KOPT-K1 (cell line): ENCODE measurements at regions not wholly inside any gene's neighbourhood (a gene's known extent, or its start where the extent isn't known, plus 50 kb on each side); places are given as distances from the start of the nearest gene placed in this dataset.
"Not testable (repeated sequence)": the region's sequence is repeated elsewhere in the genome, so short reads cannot be mapped to it uniquely, and the experiment has no call there.

Experiments
- H3K27ac ChIP-seq: fragments of 200-600 bp; sonication (generic); 2 replicates; pipeline ENCODE4 v1.5.1; 2016; ENCODE audit warnings: antibody characterized with exemption, mild to moderate bottlenecking, low read depth, low read length; ENCODE audit not compliant: poor library complexity, severe bottlenecking
- H3K36me3 ChIP-seq: fragments of 200-600 bp; sonication (generic); 2 replicates; pipeline ENCODE4 v1.5.1; 2017; ENCODE audit warnings: antibody characterized with exemption, mild to moderate bottlenecking, low read length, moderate library complexity; ENCODE audit not compliant: insufficient read depth
- H3K9me3 ChIP-seq: fragments of 200-600 bp; sonication (generic); 2 replicates; pipeline ENCODE4 v1.5.1; 2017; ENCODE audit warnings: antibody characterized with exemption, low read length, mild to moderate bottlenecking; ENCODE audit not compliant: insufficient read depth, poor library complexity, severe bottlenecking

DNA sequence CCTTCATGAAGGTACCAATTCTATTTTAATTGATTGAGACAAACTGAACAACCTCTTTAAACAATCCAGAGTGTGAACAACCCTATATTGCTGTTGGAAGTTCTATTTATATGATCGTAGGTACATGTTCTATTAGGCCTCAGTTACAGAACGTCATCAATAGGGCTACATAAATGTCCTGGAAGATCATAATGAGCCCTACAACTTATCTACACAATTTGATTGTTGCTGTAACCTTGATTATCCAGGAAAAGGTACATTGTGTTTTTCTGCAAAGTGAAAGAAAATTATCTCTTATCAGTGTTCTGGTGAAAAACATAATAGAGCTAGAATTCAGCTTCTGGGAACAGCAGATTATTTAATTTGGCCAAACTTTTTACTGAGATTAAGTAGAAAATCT is 612.9 kb downstream of the GALC start:
- Histone ChIP-seq H3K9me3 (no peaks in the 10 kb centered on the region), H3K36me3 (no peaks in the 10 kb centered on the region), H3K27ac (no peak overlapping the region)

DNA sequence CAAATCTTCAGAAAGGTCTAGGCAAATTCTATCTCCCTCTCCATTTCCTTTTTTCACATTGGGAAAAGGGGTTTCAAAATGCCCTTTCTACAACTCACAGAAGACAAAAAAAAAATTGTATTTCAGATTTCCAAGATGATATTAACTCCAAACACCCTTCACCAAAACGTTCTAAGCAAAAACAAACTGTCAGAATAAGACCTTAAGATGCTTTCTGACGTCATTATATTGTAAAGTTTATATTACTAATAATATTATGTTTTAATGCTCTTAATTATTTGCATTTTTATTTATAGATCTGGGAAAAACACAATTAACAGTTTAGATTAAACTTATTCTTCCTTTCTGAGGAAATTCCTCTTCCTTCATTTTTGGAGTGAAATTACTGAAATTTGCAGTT is 624.2 kb downstream of the GALC start:
- H3K36me3 ChIP-seq: no peaks in the 10 kb centered on the region
- H3K9me3 ChIP-seq: no peaks in the 10 kb centered on the region
- no peak overlapping the region for H3K27ac ChIP-seq

DNA sequence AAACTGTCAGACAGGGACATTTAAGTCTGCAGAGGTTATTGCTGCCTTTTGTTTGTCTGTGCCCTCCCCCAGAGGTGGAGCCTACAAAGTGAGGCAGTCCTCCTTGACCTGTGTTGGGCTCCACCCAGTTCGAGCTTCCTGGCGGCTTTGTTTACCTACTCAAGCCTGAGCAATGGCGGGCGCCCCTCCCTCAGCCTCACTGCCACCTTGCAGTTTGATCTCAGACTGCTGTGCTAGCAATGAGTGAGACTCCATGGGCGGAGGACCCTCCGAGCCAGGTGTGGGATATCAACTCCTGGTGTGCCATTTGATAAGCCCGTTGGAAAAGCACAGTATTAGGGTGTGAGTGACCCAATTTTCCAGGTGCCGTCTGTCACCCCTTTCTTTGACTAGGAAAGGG is 632.7 kb downstream of the GALC start:
- H3K9me3 ChIP-seq, H3K36me3 ChIP-seq, H3K27ac ChIP-seq: not testable (repeated sequence)

DNA sequence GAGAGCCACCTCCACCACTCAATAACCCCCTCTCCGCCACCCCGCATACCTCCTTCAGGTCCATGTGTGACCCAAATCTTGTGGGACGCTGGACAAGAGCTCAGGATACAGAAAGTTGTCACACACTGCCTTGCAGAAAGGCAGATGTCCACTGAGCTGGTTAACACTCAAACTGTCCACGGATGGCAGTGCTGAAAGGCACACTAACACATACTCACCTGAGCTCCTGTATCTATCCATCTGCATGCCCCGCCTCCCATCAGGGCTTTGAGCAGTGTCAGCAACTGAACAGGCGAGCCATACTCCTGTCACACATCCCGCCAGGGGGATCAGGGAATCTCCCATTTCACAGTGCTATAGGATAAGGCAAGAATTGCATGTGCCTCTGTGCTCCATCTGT is 642.0 kb downstream of the GALC start:
- H3K27ac ChIP-seq: no peak overlapping the region
- no peaks in the 10 kb centered on the region for H3K9me3 ChIP-seq
- H3K36me3 ChIP-seq: no peaks in the 10 kb centered on the region

DNA sequence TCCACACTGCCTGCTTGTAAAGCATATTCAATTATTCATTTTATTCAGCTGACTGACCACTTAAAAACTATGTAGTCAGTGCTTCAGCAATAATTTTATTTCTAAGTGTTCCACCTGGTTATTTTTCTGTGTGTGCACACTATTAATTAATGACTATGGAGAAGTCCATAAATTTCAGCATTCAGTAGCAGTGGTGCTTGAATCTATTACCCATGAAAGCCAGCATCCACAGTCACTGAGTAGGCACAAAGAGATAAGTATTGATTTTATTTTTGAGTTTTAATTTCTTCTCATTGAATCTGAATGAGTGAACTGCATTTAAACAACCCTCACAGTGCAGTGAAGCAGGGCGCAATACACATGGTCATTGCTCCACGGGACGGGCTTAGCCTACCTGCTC is 643.1 kb downstream of the GALC start:
- Histone ChIP-seq H3K9me3 (no peaks in the 10 kb centered on the region), H3K36me3 (no peaks in the 10 kb centered on the region), H3K27ac (no peak overlapping the region)

DNA sequence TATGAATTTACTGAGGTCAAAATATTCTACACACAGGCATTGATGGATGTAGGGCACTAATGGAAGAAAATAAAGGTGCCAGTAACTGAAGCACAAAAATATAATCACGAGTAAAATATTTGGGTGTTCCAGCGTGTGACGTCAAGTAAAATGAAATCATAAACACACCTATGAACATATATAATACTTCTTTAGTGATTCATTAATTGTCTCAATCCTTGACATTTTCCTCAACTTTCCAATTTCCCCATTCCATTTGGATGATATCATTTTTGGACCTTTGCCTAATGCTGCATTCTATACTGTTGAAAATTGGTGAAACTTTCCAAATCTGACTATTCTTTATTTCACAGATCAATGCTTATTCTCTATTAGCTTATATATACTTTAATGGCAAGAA is 649.3 kb downstream of the GALC start:
- Histone ChIP-seq H3K36me3 (no peaks in the 10 kb centered on the region), H3K27ac (no peak overlapping the region), H3K9me3 (no peaks in the 10 kb centered on the region)

DNA sequence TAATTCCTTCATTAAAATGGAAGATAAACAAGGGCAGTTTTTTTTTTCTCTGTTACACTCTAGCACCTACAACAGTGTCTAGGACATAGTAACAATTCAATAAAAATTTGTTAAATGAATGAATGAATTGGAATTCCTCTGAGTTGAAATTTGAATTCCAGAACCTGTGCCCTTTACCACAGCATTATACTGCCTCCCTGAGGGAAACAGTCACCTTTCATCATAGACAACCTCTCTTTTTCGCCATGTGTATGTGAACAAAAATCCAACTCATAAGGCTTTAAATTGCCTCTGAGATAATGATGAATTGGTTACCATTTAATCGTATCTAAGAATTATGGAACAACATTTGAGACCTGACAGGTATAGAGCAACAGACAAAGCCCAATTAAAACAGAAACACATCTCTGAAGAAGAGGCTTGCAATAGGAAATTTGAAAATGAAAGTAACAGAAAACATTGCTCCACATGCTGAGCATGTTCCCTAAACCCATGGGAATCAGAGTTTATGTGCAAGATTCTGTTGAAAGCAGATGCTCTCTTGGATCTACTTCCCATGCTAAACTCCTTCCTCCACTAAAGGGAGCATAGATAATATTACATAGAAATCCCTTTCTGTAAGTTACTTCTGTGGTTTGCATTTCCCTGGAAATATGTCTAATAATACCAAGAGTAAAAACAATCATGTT is 657.8 kb downstream of the GALC start:
- Histone ChIP-seq H3K36me3 (no peaks in the 10 kb centered on the region), H3K27ac (no peak overlapping the region), H3K9me3 (no peaks in the 10 kb centered on the region)

DNA sequence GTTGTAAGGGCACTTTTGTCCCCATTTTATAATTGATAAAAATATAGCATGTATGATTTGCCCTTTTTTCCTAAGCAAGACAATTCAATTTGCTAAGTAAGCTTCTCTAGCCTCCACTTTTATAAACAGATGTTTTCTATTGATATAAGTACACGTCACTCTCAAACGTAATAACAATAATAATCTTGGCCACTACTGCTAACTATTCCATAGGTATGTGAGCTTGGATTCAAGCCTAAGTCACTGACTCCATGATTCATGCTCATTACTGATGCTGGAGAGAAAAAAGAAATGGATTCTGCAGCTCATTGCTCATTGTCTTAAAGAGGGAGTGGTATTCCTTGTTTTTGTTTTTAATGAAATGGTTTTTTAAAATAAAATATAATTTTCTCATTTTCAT is 661.0 kb downstream of the GALC start:
- Histone ChIP-seq H3K9me3 (no peaks in the 10 kb centered on the region), H3K36me3 (no peaks in the 10 kb centered on the region), H3K27ac (no peak overlapping the region)

DNA sequence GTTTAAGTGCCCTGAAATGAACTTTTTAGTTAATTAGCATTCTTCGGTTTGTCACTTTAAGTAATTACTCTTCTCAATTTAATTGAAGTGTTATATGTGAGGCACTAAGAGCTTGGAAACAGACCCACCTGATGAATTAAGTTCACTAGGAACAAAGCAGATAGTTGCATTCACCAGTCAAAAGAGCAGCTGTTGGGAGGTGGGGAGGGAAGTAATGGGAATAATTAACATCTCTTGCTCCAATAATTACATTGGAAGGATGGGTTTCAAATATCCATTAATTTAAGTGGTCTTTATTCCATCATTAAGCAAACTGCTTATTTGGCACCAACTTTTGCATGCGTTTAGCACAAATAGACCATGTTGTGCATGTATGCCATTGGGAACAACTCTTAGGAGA is 667.2 kb downstream of the GALC start:
- H3K9me3 ChIP-seq: no peaks in the 10 kb centered on the region
- no peak overlapping the region for H3K27ac ChIP-seq
- no peaks in the 10 kb centered on the region for H3K36me3 ChIP-seq

DNA sequence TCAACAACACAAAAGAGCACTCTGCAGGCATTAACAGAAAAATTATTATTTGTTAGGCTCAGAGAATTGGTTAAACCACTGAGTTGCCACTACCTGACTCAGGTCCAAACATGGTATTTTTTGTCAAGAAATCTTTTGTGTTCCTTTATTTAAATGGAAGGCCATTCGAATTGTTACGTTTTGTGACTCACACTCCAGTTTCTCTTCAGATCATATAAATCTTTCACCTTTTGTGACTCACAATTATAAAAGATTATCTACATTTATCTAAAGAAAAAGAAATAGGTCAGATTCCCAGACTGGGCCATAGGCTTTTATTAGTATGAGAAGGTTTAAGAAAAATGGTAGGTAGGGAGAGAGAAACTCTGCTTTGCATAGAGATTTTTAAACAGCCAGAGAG is 669.8 kb downstream of the GALC start:
- no peaks in the 10 kb centered on the region for H3K9me3 ChIP-seq
- no peaks in the 10 kb centered on the region for H3K36me3 ChIP-seq
- no peak overlapping the region for H3K27ac ChIP-seq

DNA sequence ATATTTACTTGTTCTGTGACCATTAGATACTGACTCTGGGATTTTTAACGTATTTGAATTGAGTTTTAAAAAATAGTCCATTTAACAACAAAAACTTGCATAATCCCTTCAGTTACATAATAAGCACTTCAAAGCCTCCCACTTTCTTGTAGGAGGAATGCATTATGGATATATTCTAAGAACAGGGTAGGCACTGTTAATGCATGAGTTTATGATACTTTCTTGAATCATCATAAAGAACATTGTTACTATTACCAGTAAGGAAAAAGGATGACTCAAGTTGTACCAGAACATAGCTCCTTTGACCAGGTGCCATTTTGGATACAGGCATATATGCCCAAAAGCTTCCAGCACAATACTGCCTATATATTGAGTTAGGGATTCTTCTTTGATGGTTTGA is 671.4 kb downstream of the GALC start:
- Histone ChIP-seq H3K27ac (no peak overlapping the region), H3K9me3 (no peaks in the 10 kb centered on the region)

DNA sequence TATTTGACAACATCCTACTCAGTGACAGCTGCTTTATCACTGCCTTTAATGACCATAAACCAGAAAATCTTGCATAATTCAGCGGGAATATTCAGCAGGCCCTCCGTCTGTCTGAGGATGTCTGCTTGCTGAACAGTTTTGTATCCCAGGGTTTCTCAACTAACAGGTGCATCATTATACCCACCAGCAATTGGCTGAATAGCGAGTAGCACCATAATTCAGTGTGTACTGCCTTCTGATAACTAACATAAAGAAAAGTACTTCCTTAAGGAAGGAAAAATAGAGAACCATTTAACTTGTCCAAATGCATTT is 680.1 kb downstream of the GALC start:
- Histone ChIP-seq H3K27ac (no peak overlapping the region), H3K9me3 (no peaks in the 10 kb centered on the region), H3K36me3 (no peaks in the 10 kb centered on the region)

More for the DNA sequence above, 671.4 kb downstream of the GALC start:
- no peaks in the 10 kb centered on the region for H3K36me3 ChIP-seq

DNA sequence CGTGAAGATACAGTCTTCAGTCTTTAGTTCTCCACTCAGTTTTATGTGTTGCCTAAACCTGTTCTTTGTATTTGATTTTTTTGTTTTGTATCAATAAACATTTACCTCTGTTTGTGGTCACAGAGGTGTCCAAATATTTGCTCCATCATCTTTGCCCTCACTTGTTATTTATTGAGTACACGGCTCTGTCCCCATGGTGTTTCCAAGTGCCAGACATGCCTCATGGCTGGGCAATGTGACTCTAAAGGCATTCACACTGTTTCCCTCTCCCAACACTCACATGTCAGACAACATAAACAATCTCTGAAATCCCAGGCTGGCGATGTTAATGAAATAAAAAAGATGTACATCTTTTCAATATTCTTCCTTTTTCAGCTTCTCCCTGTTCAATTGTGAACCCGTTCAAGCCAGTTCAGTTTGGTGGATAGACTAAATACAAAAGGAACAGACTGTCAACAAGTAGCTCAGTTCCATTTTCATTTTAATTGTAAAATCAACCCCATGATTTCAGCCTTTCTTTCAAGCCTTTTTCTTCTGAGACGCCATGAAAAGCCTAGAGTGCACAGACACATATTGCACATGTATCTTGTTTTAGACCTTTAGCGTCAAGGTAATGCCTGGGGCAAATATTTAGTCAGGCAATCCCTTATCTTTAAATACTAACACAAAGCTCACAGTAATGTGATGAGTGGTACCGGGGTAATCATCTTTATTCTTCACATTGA is 680.7 kb downstream of the GALC start:
- Histone ChIP-seq H3K9me3 (no peaks in the 10 kb centered on the region), H3K36me3 (no peaks in the 10 kb centered on the region), H3K27ac (no peak overlapping the region)

DNA sequence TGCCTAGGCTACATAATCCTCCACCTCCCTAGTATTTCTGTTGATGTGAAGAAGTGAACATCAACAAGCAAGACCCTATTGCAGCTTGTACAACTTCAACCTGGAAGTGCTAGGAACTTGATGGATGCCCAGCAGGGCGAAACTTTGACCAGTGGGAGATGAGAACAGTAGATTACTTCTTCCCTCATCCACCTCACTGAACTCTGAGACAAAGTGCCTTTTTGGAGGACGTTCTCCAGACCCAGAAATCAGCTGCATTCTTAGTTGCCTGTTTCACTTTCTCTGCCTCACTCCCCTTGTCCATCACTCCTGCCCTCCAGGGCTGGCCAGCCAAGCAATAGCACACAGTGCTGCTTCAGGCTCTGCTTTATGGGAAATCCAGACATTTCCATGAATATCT is 683.4 kb downstream of the GALC start:
- no peaks in the 10 kb centered on the region for H3K9me3 ChIP-seq
- no peak overlapping the region for H3K27ac ChIP-seq
- no peaks in the 10 kb centered on the region for H3K36me3 ChIP-seq

DNA sequence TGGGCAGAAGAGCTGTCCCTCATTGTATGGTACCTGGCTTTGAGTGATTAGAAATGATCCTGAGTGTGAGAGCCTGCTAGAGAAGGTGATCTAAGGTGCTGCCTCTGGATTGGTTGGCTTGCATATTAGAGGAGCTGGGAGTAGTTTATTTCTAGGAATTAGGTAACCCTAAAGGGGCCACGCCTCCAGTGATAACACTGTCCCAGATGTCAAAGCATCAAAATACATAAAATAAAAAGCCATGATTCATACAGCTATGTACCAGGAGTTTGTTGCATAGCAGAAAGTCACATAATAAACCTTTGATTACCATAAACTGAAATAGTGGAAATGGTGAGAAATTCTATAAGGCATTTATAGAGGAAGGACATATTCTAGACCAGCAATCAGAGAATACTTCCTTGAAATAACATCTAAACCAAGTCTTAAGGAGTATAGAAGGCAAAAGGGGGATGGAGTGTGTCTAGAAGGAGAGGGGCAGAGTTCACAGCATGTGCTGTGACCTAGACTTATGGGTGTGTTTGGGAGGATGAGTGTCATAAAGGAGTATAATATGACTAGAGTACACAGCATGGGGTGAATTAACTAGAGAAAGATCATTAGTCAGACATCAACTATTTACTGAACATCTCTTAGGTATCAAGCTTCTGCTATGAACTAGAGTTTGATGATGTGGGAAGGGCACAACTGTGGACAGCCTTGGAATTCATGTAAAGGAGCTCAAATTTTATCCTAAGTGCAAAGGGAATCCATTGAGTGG is 686.4 kb downstream of the GALC start:
- no peak overlapping the region for H3K27ac ChIP-seq
- H3K9me3 ChIP-seq: no peaks in the 10 kb centered on the region
- no peaks in the 10 kb centered on the region for H3K36me3 ChIP-seq

DNA sequence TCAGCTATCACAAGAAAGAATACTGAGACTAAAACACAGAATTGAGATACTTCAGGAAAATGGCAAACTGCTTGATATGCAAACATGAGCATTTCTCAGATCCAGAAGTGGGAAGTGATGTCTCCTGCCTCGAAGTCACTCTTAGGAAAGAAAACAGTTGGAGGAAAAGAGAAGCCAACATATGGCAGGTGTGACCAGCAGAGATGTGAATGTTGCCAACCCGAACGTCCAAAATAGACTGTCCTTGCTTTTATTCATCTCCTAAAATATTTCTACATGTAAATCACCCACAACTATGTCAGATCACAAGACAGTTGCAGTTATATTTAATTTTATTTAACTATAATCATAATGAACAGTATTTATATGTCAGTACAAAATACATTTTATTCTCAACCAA is 687.6 kb downstream of the GALC start:
- Histone ChIP-seq H3K27ac (no peak overlapping the region), H3K9me3 (no peaks in the 10 kb centered on the region), H3K36me3 (no peaks in the 10 kb centered on the region)
